Neuronal stem cell (in vitro differentiated cells): ENCODE measurements at regions not wholly inside any gene's neighbourhood (a gene's known extent, or its start where the extent isn't known, plus 50 kb on each side); places are given as distances from the start of the nearest gene placed in this dataset.
A peak's percentile ranks its signal among the peaks of the same experiment; 100 is the strongest.

Experiments used
- DNase-seq: peaks from one replicate; pipeline ENCODE4 v3.0.0-alpha.2; 2013; ENCODE audit warnings: low spot score
- H2AFZ ChIP-seq: one replicate; pipeline ENCODE4 v1.6.1; 2013; ENCODE audit warnings: mild to moderate bottlenecking, low read length, inconsistent platforms
- H2AK5ac ChIP-seq: 2 replicates; pipeline ENCODE4 v1.6.1; 2013; ENCODE audit warnings: low read depth, mild to moderate bottlenecking, inconsistent platforms, low read length, moderate library complexity, mixed read lengths
- H2BK120ac ChIP-seq: 2 replicates; pipeline ENCODE4 v1.6.1; 2013; ENCODE audit warnings: low read depth, mild to moderate bottlenecking, inconsistent platforms, low read length, moderate library complexity, mixed read lengths
- H2BK12ac ChIP-seq: one replicate; pipeline ENCODE4 v1.6.1; 2013; ENCODE audit warnings: low read length, inconsistent platforms
- H2BK15ac ChIP-seq: 2 replicates; pipeline ENCODE4 v1.6.1; 2013; ENCODE audit warnings: mild to moderate bottlenecking, low read length, inconsistent platforms, mixed read lengths
- H2BK5ac ChIP-seq: one replicate; pipeline ENCODE4 v1.6.1; 2013; ENCODE audit warnings: inconsistent platforms, mild to moderate bottlenecking, low read length, moderate library complexity
- H3K14ac ChIP-seq: one replicate; pipeline ENCODE4 v1.6.1; 2013; ENCODE audit warnings: low read length, inconsistent platforms
- H3K18ac ChIP-seq: 2 replicates; pipeline ENCODE4 v1.6.1; 2013; ENCODE audit warnings: low read length, inconsistent platforms
- H3K23ac ChIP-seq: 2 replicates; pipeline ENCODE4 v1.6.1; 2013; ENCODE audit warnings: low read depth, mild to moderate bottlenecking, mixed read lengths, low read length, inconsistent platforms; ENCODE audit not compliant: poor library complexity
- H3K27ac ChIP-seq: replicated peaks from 3 replicates; pipeline ENCODE4 v1.5.1; 2013; ENCODE audit warnings: low read length, inconsistent platforms
- H3K27me3 ChIP-seq, 3 experiments: 2 replicates each; pipeline ENCODE4 v1.6.1; 2013; ENCODE audit warnings: low read length in 3 of 3, mild to moderate bottlenecking in 2 of 3, inconsistent platforms in 1 of 3, low read depth in 1 of 3, mixed read lengths in 1 of 3, moderate library complexity in 1 of 3; ENCODE audit not compliant: control insufficient read depth in 3 of 3, insufficient read depth in 3 of 3
- H3K36me3 ChIP-seq, 2 donors: replicated peaks in 1 of 2; 2 replicates each; pipeline ENCODE4 v1.6.1; 2013; ENCODE audit warnings: low read length in 2 of 2; ENCODE audit not compliant: control insufficient read depth in 2 of 2, insufficient read depth in 2 of 2
- H3K4ac ChIP-seq: 2 replicates; pipeline ENCODE4 v1.6.1; 2013; ENCODE audit warnings: inconsistent platforms, mild to moderate bottlenecking, low read length, moderate library complexity
- H3K4me1 ChIP-seq, 2 donors: 1 replicate in 1 of 2; 2 replicates in 1 of 2; pipeline ENCODE4 v1.6.1; 2013; ENCODE audit warnings: low read length in 2 of 2, low read depth in 1 of 2; ENCODE audit not compliant: control insufficient read depth in 2 of 2, insufficient read depth in 1 of 2
- H3K4me2 ChIP-seq: one replicate; pipeline ENCODE4 v1.6.1; 2013; ENCODE audit warnings: mild to moderate bottlenecking, low read length, inconsistent platforms; ENCODE audit not compliant: insufficient read depth, poor library complexity, severe bottlenecking
- H3K4me3 ChIP-seq, 2 donors: 2 replicates each; pipeline ENCODE4 v1.5.1; 2013; ENCODE audit warnings: low read length in 2 of 2, mild to moderate bottlenecking in 2 of 2, inconsistent platforms in 1 of 2, moderate library complexity in 1 of 2
- H3K79me1 ChIP-seq: one replicate; pipeline ENCODE4 v1.6.1; 2013; ENCODE audit warnings: low read depth, mild to moderate bottlenecking, inconsistent platforms, low read length, moderate library complexity
- H3K9ac ChIP-seq: one replicate; pipeline ENCODE4 v1.6.1; 2013; ENCODE audit warnings: mild to moderate bottlenecking, low read depth, low read length, inconsistent platforms; ENCODE audit not compliant: poor library complexity
- H3K9me3 ChIP-seq, 2 donors: replicated peaks in 1 of 2; 2 replicates each; pipeline versions ENCODE3 to v1.6.1; 2013; ENCODE audit warnings: low read length in 2 of 2, mild to moderate bottlenecking in 2 of 2, inconsistent platforms in 1 of 2, low read depth in 1 of 2, mixed read lengths in 1 of 2, moderate library complexity in 1 of 2; ENCODE audit not compliant: control insufficient read depth in 2 of 2, insufficient read depth in 1 of 2
- H4K8ac ChIP-seq: one replicate; pipeline ENCODE4 v1.6.1; 2013; ENCODE audit warnings: low read depth, mild to moderate bottlenecking, inconsistent platforms, low read length, moderate library complexity
- H4K91ac ChIP-seq: one replicate; pipeline ENCODE4 v1.6.1; 2013; ENCODE audit warnings: low read length, low read depth, mild to moderate bottlenecking, inconsistent platforms; ENCODE audit not compliant: poor library complexity
- WGBS, 2 donors: extraction: QIAGEN DNeasy Blood & Tissue Kit; methylation state at CpG; one replicate each; pipeline ENCODE4 v1.1.7; 2013; ENCODE audit warnings: missing lambda C conversion rate in 2 of 2, mixed read lengths in 1 of 2; ENCODE audit not compliant: insufficient read length in 2 of 2, insufficient replicate concordance in 1 of 2; ENCODE audit errors: extremely low coverage in 2 of 2; 5-methylcytosine and 5-hydroxymethylcytosine counted together

DNA sequence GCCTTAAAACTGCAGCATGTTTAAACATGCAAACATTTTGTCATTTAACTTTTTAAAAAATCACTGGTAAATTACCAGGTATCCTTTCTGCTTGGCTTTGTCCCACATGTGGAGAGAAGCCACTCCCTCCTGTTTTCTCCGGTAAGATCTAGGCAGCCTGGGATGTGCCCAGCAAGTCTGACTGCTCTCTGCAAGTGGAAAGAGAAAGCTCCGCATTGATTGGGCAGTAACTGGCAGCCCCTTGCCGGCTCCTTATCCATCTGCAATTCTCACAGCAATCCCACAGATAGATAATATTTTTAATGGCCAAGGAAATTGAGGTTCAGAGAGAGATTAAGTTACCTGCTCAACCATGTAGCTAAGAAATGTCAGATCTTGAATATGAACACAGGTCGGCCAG, 136.1 kb downstream of the TMEM200C start:
- no peak overlapping the region for H2BK5ac ChIP-seq
- H3K27ac ChIP-seq, result no peak overlapping the region
- no peaks in the 10 kb centered on the region for H3K9me3 ChIP-seq
- H4K91ac ChIP-seq, result no peak overlapping the region
- no peak for DNase-seq
- no peak overlapping the region for H4K8ac ChIP-seq
- H3K27me3 ChIP-seq, result no peaks in the 10 kb centered on the region
- H3K79me1 ChIP-seq, result no peaks in the 10 kb centered on the region
- no peak overlapping the region for H2BK15ac ChIP-seq
- H3K23ac ChIP-seq, result no peak overlapping the region
- H2AK5ac ChIP-seq, result no peak overlapping the region
- no CpG with 5 or more reads among the region's 4 CpGs for WGBS, 2 donors
- no peak overlapping the region for H2BK120ac ChIP-seq
- peaks cover 0 to 2% of the 10 kb centered on the region in 2 donors for H3K4me1 ChIP-seq
- no peak overlapping the region for H2AFZ ChIP-seq
- H3K4me2 ChIP-seq, result no peak overlapping the region
- H3K36me3 ChIP-seq, result no peaks in the 10 kb centered on the region
- no peak overlapping the region for H3K4me3 ChIP-seq
- H2BK12ac ChIP-seq, result no peak overlapping the region
- H3K18ac ChIP-seq, result no peak overlapping the region
- H3K9ac ChIP-seq, result no peak overlapping the region
- H3K4ac ChIP-seq, result no peak overlapping the region
- no peak overlapping the region for H3K14ac ChIP-seq

DNA sequence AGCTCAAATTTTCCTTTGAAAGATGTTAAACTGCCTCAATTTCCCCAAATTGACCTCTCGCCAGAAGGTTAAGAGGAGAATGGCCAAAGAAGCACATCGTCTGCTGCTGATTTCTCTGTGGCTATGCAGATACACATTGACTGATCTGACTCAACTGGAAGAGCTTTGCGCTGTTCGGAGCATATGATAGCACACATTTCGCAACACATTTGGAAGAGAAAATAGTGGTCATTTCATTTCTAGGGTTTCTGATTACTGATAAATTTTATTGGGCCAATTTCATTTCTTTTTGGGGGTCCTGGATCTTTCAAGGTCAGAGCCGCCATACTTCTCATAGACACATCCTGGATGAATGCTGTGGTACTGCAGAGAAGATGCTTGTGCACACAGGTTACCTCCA, 138.5 kb downstream of the TMEM200C start:
- H3K9ac ChIP-seq, result no peak overlapping the region
- no peaks in the 10 kb centered on the region for H3K79me1 ChIP-seq
- no peak overlapping the region for H3K4ac ChIP-seq
- H3K23ac ChIP-seq, result no peak overlapping the region
- H3K27ac ChIP-seq, result no peak overlapping the region
- no peak overlapping the region for H2BK5ac ChIP-seq
- no peaks in the 10 kb centered on the region for H3K27me3 ChIP-seq
- no peak for DNase-seq
- H4K91ac ChIP-seq, result no peak overlapping the region
- no peak overlapping the region for H3K4me2 ChIP-seq
- no peaks in the 10 kb centered on the region for H3K9me3 ChIP-seq
- no peaks in the 10 kb centered on the region for H3K36me3 ChIP-seq
- no peak overlapping the region for H2BK15ac ChIP-seq
- H3K14ac ChIP-seq, result no peak overlapping the region
- H2AFZ ChIP-seq, result no peak overlapping the region
- H2BK12ac ChIP-seq, result no peak overlapping the region
- H2AK5ac ChIP-seq, result no peak overlapping the region
- peaks cover 0 to 2% of the 10 kb centered on the region in 2 donors for H3K4me1 ChIP-seq
- H3K4me3 ChIP-seq, result no peak overlapping the region
- no CpG with 5 or more reads among the region's 6 CpGs for WGBS, 2 donors
- no peak overlapping the region for H2BK120ac ChIP-seq
- no peak overlapping the region for H4K8ac ChIP-seq
- H3K18ac ChIP-seq, result no peak overlapping the region

DNA sequence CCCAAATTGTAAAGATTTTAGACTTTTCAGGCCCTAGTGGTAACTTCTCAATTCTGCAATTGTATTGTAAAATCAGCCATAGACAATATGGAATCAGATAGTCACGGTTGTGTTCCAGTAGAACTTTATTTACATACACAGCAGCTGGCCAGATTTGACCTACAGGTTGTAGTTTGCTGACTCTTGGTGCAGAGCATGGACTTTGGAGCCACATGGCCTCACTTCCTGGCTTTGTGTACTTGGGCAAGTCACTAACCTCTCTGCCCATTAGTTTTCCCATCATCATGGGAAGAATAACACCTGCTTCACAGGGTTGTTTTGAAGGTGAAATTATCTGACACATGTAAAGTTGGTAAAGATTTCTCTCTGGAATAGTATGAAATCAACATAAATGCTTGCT, 147.6 kb downstream of the TMEM200C start:
- no peak overlapping the region for H2BK15ac ChIP-seq
- no peak overlapping the region for H3K27ac ChIP-seq
- H3K14ac ChIP-seq, result no peak overlapping the region
- no peak overlapping the region for H4K8ac ChIP-seq
- no peaks in the 10 kb centered on the region for H3K4me1 ChIP-seq
- H3K4me2 ChIP-seq, result no peak overlapping the region
- H4K91ac ChIP-seq, result no peak overlapping the region
- H2BK5ac ChIP-seq, result no peak overlapping the region
- no peaks in the 10 kb centered on the region for H3K36me3 ChIP-seq
- DNase-seq, result no peak
- WGBS, 2 donors, result no CpG with 5 or more reads among the region's 1 CpG
- H3K79me1 ChIP-seq, result no peaks in the 10 kb centered on the region
- no peak overlapping the region for H3K23ac ChIP-seq
- H3K9ac ChIP-seq, result no peak overlapping the region
- no peak overlapping the region for H2AFZ ChIP-seq
- H3K9me3 ChIP-seq, result peaks cover 0 to 1% of the 10 kb centered on the region in 2 donors
- H3K4me3 ChIP-seq, result no peak overlapping the region
- H3K27me3 ChIP-seq, result no peaks in the 10 kb centered on the region
- H3K18ac ChIP-seq, result no peak overlapping the region
- H2BK120ac ChIP-seq, result no peak overlapping the region
- H3K4ac ChIP-seq, result no peak overlapping the region
- no peak overlapping the region for H2AK5ac ChIP-seq
- H2BK12ac ChIP-seq, result no peak overlapping the region

DNA sequence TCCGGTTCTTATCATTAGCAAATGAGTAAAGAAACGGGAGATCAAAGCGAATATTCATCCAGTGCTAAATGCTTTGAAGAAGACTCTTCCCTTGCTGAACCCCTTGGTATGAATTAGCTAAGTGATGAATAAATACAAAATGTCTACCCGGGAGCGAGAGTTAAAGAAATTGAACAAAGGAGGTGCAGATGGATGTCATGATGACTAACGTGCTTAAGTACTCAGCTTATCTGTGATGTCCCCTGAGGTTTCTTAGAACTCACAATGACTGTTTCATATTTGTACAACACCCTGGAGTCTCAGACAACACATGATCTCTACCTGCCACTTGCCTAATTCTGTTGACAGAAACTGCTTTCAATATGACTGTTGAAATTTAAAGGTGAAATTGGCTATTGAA, 148.5 kb downstream of the TMEM200C start:
- Histone ChIP-seq H3K27me3 (no peaks in the 10 kb centered on the region), H3K18ac (no peak overlapping the region), H3K4me2 (no peak overlapping the region), H3K14ac (no peak overlapping the region), H4K91ac (no peak overlapping the region), H2AK5ac (no peak overlapping the region), H3K9me3 (peaks cover 0 to 1% of the 10 kb centered on the region in 2 donors), H3K4me3 (no peak overlapping the region), H3K79me1 (no peaks in the 10 kb centered on the region), H2BK12ac (no peak overlapping the region), H2BK120ac (no peak overlapping the region), H2BK15ac (no peak overlapping the region), H4K8ac (no peak overlapping the region), H3K4me1 (no peaks in the 10 kb centered on the region), H3K9ac (no peak overlapping the region), H3K36me3 (no peaks in the 10 kb centered on the region), H3K27ac (no peak overlapping the region), H2BK5ac (no peak overlapping the region), H3K4ac (no peak overlapping the region), H3K23ac (no peak overlapping the region), H2AFZ (peak overlapping the region; percentile 2)
- DNase-seq, result no peak
- WGBS, 2 donors, result no CpG with 5 or more reads among the region's 6 CpGs
